ENCODE measurements at regions not wholly inside any gene's neighbourhood (a gene's known extent, or its start where the extent isn't known, plus 50 kb on each side); places are given as distances from the start of the nearest gene placed in this dataset.

DNA sequence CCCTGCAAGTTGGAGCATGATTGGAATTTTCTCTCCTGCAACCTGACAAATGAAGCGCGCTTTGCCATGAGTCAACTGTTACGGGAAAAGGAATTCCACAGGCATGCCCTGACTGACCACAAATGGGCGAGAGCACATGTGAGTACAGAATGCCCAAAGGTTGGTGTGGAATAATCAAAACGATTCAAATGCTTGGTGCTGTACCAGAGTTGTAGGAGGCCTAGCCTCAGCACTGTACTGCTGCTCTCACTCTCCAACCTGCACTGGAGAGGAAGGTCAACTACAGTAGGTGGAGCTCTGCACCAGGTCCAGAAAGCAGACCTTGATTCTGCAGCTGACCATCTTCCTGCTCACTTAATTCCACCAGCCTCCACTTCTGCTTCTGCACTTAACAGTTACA is 406.9 kb upstream of the ACTBL2 start:
- TF ChIP-seq POLR2A (IDR thresholded peaks at IDR 0.05) (no peak), POLR2AphosphoS5 (IDR thresholded peaks at IDR 0.05) (peak in 2 of 3 donors; percentile 63 to 82)
- TF ChIP-seq, protein P1, sequence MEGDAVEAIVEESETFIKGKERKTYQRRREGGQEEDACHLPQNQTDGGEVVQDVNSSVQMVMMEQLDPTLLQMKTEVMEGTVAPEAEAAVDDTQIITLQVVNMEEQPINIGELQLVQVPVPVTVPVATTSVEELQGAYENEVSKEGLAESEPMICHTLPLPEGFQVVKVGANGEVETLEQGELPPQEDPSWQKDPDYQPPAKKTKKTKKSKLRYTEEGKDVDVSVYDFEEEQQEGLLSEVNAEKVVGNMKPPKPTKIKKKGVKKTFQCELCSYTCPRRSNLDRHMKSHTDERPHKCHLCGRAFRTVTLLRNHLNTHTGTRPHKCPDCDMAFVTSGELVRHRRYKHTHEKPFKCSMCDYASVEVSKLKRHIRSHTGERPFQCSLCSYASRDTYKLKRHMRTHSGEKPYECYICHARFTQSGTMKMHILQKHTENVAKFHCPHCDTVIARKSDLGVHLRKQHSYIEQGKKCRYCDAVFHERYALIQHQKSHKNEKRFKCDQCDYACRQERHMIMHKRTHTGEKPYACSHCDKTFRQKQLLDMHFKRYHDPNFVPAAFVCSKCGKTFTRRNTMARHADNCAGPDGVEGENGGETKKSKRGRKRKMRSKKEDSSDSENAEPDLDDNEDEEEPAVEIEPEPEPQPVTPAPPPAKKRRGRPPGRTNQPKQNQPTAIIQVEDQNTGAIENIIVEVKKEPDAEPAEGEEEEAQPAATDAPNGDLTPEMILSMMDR (IDR thresholded peaks at IDR 0.05), result peak in 1 of 3 donors; percentile 21

Data from breast epithelium (tissue), 3 donors.